Endodermal cell (in vitro differentiated cells): ENCODE measurements at regions not wholly inside any gene's neighbourhood (a gene's known extent, or its start where the extent isn't known, plus 50 kb on each side); places are given as distances from the start of the nearest gene placed in this dataset.

Experiments
- DNase-seq: peaks from one replicate; pipeline ENCODE4 v3.0.0-alpha.2; 2017
- H3K27ac ChIP-seq: 2 replicates; pipeline ENCODE4 v1.5.1; 2013; ENCODE audit warnings: mild to moderate bottlenecking, low read depth, low read length, moderate library complexity
- H3K27me3 ChIP-seq: 2 replicates; pipeline ENCODE4 v1.6.1; 2013; ENCODE audit warnings: mild to moderate bottlenecking, low read length, moderate library complexity; ENCODE audit not compliant: insufficient read depth, control insufficient read depth, poor library complexity, severe bottlenecking
- H3K36me3 ChIP-seq: 2 replicates; pipeline ENCODE4 v1.7.0; 2013; ENCODE audit warnings: mild to moderate bottlenecking, low read length, moderate library complexity; ENCODE audit not compliant: control insufficient read depth, insufficient read depth
- H3K4me1 ChIP-seq: one replicate; pipeline ENCODE4 v1.7.0; 2013; ENCODE audit warnings: low read length; ENCODE audit not compliant: control insufficient read depth, insufficient read depth
- H3K4me3 ChIP-seq: 2 replicates; pipeline ENCODE4 v1.5.1; 2013; ENCODE audit warnings: mild to moderate bottlenecking, low read length, moderate library complexity
- H3K9ac ChIP-seq: 2 replicates; pipeline ENCODE4 v1.6.1; 2013; ENCODE audit warnings: mild to moderate bottlenecking, low read length, moderate library complexity; ENCODE audit not compliant: poor library complexity, severe bottlenecking; ENCODE audit errors: extremely low read depth
- H3K9me3 ChIP-seq: 2 replicates; pipeline ENCODE4 v1.6.1; 2013; ENCODE audit warnings: mild to moderate bottlenecking, low read length, moderate library complexity; ENCODE audit not compliant: control insufficient read depth
- H3K27ac Mint-ChIP-seq: 2 replicates; pipeline ENCODE4 v1.8.0; 2020; ENCODE audit warnings: mixed read lengths
- H3K27me3 Mint-ChIP-seq: 2 replicates; pipeline ENCODE4 v1.8.0; 2021; ENCODE audit warnings: mild to moderate bottlenecking, mixed read lengths; ENCODE audit not compliant: insufficient read depth
- H3K36me3 Mint-ChIP-seq: 2 replicates; pipeline ENCODE4 v1.8.0; 2020; ENCODE audit warnings: low read depth, mixed read lengths
- H3K4me1 Mint-ChIP-seq: 2 replicates; pipeline ENCODE4 v1.8.0; 2020; ENCODE audit warnings: mixed read lengths
- H3K4me3 Mint-ChIP-seq: 2 replicates; pipeline ENCODE4 v1.8.0; 2020; ENCODE audit warnings: mild to moderate bottlenecking, moderate library complexity, mixed read lengths
- H3K9me3 Mint-ChIP-seq: 2 replicates; pipeline ENCODE4 v1.8.0; 2020; ENCODE audit warnings: mild to moderate bottlenecking, mixed read lengths
- CTCF ChIP-seq: fragments of 200-600 bp; sonication (generic); conservative IDR thresholded peaks from 2 replicates; pipeline ENCODE4 v1.5.0; 2021; ENCODE audit warnings: antibody characterized with exemption, mild to moderate bottlenecking
- WGBS, 2 experiments: methylation state at CpG; one replicate each; pipeline versions ENCODE4 v1.1.5 to v1.1.7; 2013; ENCODE audit warnings: missing lambda C conversion rate in 2 of 2, mixed read lengths in 1 of 2; ENCODE audit not compliant: insufficient coverage in 1 of 2, insufficient read length in 1 of 2; 5-methylcytosine and 5-hydroxymethylcytosine counted together

DNA sequence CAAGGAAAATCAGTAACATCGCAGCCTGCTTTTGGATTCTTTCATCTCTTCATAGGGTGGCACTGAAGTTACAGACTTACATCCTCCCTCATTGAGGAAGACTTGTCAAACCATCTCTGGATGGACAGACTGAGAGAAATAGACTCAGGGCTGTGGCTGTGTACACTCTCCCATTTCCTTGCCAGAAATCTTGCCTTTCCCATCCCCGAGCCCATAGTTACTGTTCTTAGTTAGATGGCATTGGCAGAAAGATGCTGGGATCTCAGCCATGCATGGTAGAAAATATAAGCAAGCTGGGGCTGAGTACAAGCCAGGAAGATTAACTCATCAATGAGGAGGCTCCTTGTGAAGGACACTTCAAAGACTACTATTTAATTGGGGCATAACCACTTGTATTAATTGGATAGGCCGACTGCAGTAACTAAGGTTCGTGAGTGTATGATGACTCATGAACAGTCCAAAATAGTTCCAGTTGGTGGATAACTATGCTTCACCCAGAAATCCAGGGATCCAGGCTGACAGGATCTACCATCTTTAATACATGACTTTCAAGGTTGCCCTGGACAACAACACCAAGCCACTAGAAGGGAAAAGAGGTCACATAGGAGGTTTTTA lies 137.9 kb downstream of the TMEM38B start:
- no peak overlapping the region for H3K4me3 Mint-ChIP-seq
- Histone ChIP-seq H3K9ac (no peak overlapping the region), H3K27me3 (peaks cover 18% of the 10 kb centered on the region), H3K4me3 (no peak overlapping the region), H3K27ac (no peak overlapping the region), H3K9me3 (no peaks in the 10 kb centered on the region), H3K4me1 (peaks cover 22% of the 10 kb centered on the region), H3K36me3 (no peaks in the 10 kb centered on the region)
- no peak overlapping the region for H3K27ac Mint-ChIP-seq
- no peaks in the 10 kb centered on the region for H3K9me3 Mint-ChIP-seq
- 91 to 100% methylated on average over 1 to 4 of the region's 4 CpGs for WGBS, 2 experiments
- H3K4me1 Mint-ChIP-seq: peaks cover 30% of the 10 kb centered on the region
- peaks cover 30% of the 10 kb centered on the region for H3K27me3 Mint-ChIP-seq
- DNase-seq: no peak
- TF ChIP-seq CTCF: no peak
- no peaks in the 10 kb centered on the region for H3K36me3 Mint-ChIP-seq

DNA sequence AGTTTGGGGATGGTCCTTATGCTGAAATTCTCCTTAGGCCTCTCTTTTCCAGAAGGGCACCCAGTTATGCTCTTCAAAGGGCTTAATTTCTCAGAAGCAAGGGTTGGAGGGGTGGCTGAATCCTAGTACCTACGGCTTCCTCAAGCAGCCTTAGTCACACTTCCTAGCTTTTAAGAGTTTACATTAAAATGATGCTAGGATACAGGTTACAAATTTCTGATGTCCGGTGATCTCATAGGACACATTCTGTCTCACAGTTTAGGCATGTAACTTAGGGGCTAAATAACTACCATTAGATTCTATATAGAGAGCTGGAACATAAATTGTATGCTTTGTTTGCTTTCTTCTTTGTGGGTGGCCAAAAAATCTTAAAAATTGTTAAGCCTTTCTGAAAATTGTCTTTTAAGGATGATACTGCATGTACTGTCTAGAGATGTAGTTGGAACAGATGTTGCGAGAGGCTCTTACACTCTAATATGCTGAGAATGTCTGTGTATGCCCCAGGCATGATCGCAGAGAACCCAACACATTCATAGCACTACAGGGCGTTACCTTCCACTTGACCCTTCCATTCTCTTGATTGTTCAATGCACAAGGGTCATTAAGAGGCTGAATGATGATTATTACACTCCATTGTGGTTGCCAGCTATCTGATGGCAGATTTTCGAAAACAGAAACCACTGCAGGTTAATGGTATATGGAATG lies 139.1 kb downstream of the TMEM38B start:
- H3K36me3 ChIP-seq: no peaks in the 10 kb centered on the region
- Mint-ChIP-seq H3K4me3 (no peak overlapping the region), H3K27ac (no peak overlapping the region), H3K9me3 (no peaks in the 10 kb centered on the region), H3K27me3 (peaks cover 38% of the 10 kb centered on the region), H3K36me3 (no peaks in the 10 kb centered on the region), H3K4me1 (peaks cover 31% of the 10 kb centered on the region)
- peaks cover 22% of the 10 kb centered on the region for H3K4me1 ChIP-seq
- TF ChIP-seq CTCF: no peak
- H3K27me3 ChIP-seq: peaks cover 30% of the 10 kb centered on the region
- whole genome bisulfite sequencing, 2 experiments: 94 to 95% methylated on average over 4 to 6 of the region's 6 CpGs
- no peak overlapping the region for H3K27ac ChIP-seq
- H3K9ac ChIP-seq: no peak overlapping the region
- no peak overlapping the region for H3K4me3 ChIP-seq
- no peaks in the 10 kb centered on the region for H3K9me3 ChIP-seq
- DNase-seq: no peak

DNA sequence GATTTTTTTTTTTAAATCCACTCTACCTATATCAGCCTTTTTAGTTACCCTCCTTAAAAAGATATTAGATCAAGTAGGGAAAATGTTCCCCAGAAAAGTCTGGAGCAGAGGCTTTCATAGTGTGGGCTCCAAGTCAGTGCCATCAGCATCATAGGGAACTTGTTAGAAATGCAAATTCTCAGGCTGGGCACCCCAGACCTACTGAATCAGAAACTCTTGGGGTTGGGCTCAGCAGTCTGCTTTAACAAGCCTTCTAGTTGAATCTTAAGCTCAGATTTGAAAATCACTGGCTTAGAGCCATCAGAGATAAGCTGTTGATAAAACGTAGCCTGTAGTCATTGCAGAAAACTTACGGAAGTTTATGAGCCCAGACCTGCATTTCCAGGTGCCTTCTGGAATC lies 140.1 kb downstream of the TMEM38B start:
- Mint-ChIP-seq H3K27me3 (peaks cover 40% of the 10 kb centered on the region), H3K27ac (no peak overlapping the region), H3K36me3 (no peaks in the 10 kb centered on the region), H3K9me3 (no peaks in the 10 kb centered on the region), H3K4me1 (peaks cover 31% of the 10 kb centered on the region), H3K4me3 (no peak overlapping the region)
- WGBS, 2 experiments: 68 to 92% methylated on average over 2 of the region's 2 CpGs
- no peaks in the 10 kb centered on the region for H3K9me3 ChIP-seq
- peaks cover 22% of the 10 kb centered on the region for H3K4me1 ChIP-seq
- H3K9ac ChIP-seq: no peak overlapping the region
- no peak overlapping the region for H3K4me3 ChIP-seq
- peaks cover 31% of the 10 kb centered on the region for H3K27me3 ChIP-seq
- no peak for DNase-seq
- no peak overlapping the region for H3K27ac ChIP-seq
- TF ChIP-seq CTCF: no peak
- H3K36me3 ChIP-seq: no peaks in the 10 kb centered on the region
